T-helper 2 cell treated with Interferon-gamma antibody and Interleukin-4, amounts not matched to agents 5 μg/mL and 100 μg/mL, for 36 hours (primary cell): ENCODE measurements at regions not wholly inside any gene's neighbourhood (a gene's known extent, or its start where the extent isn't known, plus 50 kb on each side); places are given as distances from the start of the nearest gene placed in this dataset.
"Not testable (repeated sequence)": the region's sequence is repeated elsewhere in the genome, so short reads cannot be mapped to it uniquely, and the experiment has no call there.

ENCODE experiments used
- DNase-seq: peaks from one replicate; pipeline ENCODE4 v3.0.0; 2021; ENCODE audit warnings: low spot score
- H3K27ac Mint-ChIP-seq: one replicate; pipeline ENCODE4 v1.8.0; 2021; ENCODE audit warnings: mild to moderate bottlenecking, mixed read lengths
- H3K27me3 Mint-ChIP-seq: one replicate; pipeline ENCODE4 v1.8.0; 2021; ENCODE audit warnings: low read depth, mixed read lengths
- H3K36me3 Mint-ChIP-seq: one replicate; pipeline ENCODE4 v1.8.0; 2021; ENCODE audit warnings: low read depth, mixed read lengths
- H3K4me1 Mint-ChIP-seq: one replicate; pipeline ENCODE4 v1.8.0; 2021; ENCODE audit warnings: low read depth, mixed read lengths
- H3K4me3 Mint-ChIP-seq: one replicate; pipeline ENCODE4 v1.8.0; 2022; ENCODE audit warnings: mild to moderate bottlenecking, moderate library complexity, mixed read lengths
- H3K9me3 Mint-ChIP-seq: one replicate; pipeline ENCODE4 v1.8.0; 2021; ENCODE audit warnings: mixed read lengths

DNA sequence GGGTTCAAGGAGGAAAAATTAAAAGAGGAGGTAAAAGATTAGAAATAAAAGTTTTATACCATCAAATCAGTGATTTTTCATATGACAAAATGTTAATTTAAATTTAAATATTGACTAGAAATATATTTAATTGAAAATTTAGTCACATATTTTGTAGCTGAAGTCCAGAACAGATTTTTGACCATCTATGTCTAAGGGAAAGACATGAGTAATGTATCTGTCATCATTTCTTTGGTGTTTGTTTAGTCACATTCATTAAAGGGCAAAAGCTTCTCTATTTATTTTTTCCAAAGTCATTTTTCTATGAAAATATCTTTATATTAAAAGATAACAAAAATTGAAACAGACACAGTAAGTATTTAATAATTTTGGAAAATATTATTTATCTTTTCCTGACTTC lies 252.0 kb upstream of the ISL1 start:
- no peak overlapping the region for H3K27ac Mint-ChIP-seq

DNA sequence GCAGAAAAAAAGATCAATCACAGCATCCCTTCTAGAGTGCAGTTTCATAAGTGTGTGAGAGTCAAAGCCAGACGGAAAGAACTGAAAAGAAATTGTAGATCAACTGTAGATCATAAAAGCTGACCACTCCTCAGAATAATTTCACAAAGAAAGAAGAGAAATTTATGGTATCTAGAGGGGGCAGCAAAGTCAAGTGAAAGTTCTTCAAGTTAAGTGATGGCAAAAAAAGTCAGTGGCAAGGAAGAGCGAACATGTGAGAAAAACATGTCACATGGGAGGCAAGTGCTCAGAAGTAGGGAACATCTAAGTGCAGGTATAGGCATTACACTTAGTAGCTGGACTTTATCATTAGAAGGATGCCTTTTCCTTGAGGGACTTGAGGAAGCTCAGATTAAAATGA lies 245.1 kb upstream of the ISL1 start:
- Mint-ChIP-seq H3K4me3 (no peak overlapping the region), H3K27ac (no peak overlapping the region), H3K4me1 (no peaks in the 10 kb centered on the region), H3K9me3 (peaks cover 8% of the 10 kb centered on the region), H3K27me3 (no peaks in the 10 kb centered on the region), H3K36me3 (no peaks in the 10 kb centered on the region)
- no peak for DNase-seq

More for the DNA sequence above, 252.0 kb upstream of the ISL1 start:
- DNase-seq: no peak
- Mint-ChIP-seq H3K9me3 (peaks cover 18% of the 10 kb centered on the region), H3K27me3 (no peaks in the 10 kb centered on the region), H3K36me3 (no peaks in the 10 kb centered on the region), H3K4me1 (no peaks in the 10 kb centered on the region), H3K4me3 (no peak overlapping the region)

DNA sequence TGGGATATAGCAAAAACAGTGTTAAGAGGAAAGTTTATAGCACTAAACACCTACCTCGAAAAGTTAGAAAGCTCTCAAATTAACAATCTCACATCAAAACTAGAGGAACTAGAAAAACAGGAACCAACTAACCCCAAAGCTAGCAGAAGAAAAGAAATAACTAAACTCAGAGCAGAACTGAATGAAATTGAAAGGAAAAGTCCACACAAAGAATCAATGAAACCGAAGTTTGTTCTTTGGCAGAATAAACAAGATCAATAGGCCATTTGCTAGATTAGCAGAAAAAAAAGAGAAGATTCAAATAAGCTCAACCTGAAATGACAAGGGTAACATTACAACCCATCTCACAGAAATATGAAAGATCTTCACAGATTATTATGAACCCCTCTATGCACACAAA lies 234.8 kb upstream of the ISL1 start:
- Mint-ChIP-seq H3K27me3 (no peaks in the 10 kb centered on the region), H3K9me3 (peaks cover 45% of the 10 kb centered on the region), H3K36me3 (no peaks in the 10 kb centered on the region), H3K4me1 (no peaks in the 10 kb centered on the region), H3K27ac (no peak overlapping the region), H3K4me3 (no peak overlapping the region)
- no peak for DNase-seq

DNA sequence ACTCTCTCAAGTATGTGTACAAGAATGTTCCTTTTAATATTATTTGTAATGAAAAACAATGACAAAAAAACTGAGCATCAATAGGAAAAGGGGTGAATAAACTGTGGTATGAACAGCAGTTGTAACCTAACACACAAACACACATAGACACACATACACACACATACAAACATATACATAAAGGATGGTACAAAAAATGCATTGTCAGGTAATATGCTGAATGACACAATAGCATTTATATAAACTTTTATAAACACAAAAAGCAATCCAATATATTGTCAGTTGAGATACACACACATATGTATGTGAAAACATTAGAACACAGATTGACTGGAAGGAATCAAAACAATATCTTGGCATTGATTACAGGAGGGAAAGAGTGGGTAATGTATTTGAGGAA lies 227.0 kb upstream of the ISL1 start:
- H3K4me1 Mint-ChIP-seq: no peaks in the 10 kb centered on the region
- H3K27ac Mint-ChIP-seq: no peak overlapping the region
- H3K9me3 Mint-ChIP-seq: peaks cover 21% of the 10 kb centered on the region
- no peaks in the 10 kb centered on the region for H3K36me3 Mint-ChIP-seq
- no peak for DNase-seq
- no peaks in the 10 kb centered on the region for H3K27me3 Mint-ChIP-seq
- H3K4me3 Mint-ChIP-seq: no peak overlapping the region

DNA sequence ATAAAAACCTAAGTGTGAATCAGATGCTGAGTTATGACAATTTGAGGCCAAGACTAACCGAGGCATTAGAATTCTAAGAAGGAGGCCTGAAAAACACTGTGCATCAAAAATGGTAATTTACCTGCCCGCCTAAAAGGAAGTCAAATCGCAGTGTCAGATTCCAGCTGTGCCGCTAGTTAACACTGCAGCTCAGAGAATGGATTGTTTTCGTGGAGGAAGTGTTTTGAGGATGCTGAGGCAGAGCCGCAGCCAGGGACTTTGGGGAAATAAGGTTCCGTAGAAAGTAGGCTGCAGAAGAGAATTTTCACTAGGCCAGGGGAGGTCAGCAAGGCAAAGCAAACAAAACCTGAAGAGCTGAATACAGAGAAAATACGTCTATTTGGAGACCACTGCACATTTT lies 226.4 kb upstream of the ISL1 start:
- no peak for DNase-seq
- no peak overlapping the region for H3K27ac Mint-ChIP-seq
- no peak overlapping the region for H3K4me3 Mint-ChIP-seq
- H3K36me3 Mint-ChIP-seq: no peaks in the 10 kb centered on the region
- H3K4me1 Mint-ChIP-seq: no peaks in the 10 kb centered on the region
- no peaks in the 10 kb centered on the region for H3K27me3 Mint-ChIP-seq
- peaks cover 22% of the 10 kb centered on the region for H3K9me3 Mint-ChIP-seq

DNA sequence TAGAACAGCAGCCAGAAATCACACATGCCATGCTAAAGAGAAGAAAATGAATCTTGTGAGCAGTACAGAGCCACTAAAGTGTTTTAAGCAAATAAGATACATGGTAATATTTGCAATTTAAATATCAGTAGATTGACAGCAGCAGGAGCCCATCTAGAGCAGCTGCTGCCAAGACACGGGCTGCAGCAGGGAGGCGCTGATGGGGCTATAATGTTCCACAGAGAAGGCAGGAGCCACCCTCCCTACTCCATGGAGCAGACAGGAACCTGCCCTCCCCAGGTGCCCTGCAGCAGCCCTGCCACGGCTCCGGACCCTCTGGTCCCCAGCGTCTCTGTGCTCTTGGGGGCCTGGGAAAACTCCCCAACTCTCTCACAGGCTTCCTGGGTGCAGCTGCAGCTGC lies 224.1 kb upstream of the ISL1 start:
- DNase-seq: no peak
- no peaks in the 10 kb centered on the region for H3K4me1 Mint-ChIP-seq
- no peaks in the 10 kb centered on the region for H3K27me3 Mint-ChIP-seq
- no peak overlapping the region for H3K4me3 Mint-ChIP-seq
- H3K27ac Mint-ChIP-seq: no peak overlapping the region
- no peaks in the 10 kb centered on the region for H3K36me3 Mint-ChIP-seq
- peaks cover 33% of the 10 kb centered on the region for H3K9me3 Mint-ChIP-seq

DNA sequence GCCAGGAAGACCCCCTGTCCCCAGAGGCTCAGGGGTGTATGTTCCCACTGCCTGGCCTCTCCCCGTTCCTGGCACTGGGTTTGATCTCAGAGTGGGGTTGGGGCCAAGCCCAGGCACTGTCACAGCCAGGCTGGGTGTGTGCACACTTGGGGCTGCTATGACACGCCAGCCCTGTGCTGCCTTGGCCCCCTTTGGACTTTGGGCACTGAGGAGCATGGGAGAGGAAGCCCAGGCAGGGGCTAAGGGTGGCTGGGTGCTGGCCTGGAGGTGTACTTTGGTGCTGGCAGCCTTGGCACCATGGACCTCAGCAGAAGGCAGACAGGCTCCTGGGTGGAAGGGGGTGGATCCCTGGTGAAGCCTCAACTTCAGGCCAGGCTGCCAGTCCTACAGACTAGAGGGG lies 223.6 kb upstream of the ISL1 start:
- H3K27me3 Mint-ChIP-seq: no peaks in the 10 kb centered on the region

DNA sequence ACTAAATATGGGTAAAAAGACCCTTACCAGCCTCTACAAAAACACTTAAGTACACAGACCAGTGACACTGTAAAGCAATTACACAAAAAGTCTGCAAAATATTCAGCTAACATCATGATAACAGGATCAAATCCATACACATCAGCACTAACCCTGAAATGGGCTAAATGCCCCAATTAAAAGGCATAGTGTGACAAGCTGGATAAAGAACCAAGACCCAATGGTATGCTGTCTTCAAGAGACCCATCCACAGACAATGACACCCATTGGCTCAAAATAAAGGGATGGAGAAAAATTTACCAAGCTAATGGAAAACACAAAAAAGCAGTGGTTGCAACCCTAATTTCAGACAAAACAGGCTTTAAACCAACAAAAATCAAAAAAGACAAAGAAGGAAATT lies 221.0 kb upstream of the ISL1 start:
- DNase-seq: no peak
- no peaks in the 10 kb centered on the region for H3K36me3 Mint-ChIP-seq
- H3K4me3 Mint-ChIP-seq: no peak overlapping the region
- H3K27me3 Mint-ChIP-seq: no peaks in the 10 kb centered on the region
- H3K9me3 Mint-ChIP-seq: peaks cover 43% of the 10 kb centered on the region
- H3K4me1 Mint-ChIP-seq: no peaks in the 10 kb centered on the region
- H3K27ac Mint-ChIP-seq: no peak overlapping the region

More for the DNA sequence above, 223.6 kb upstream of the ISL1 start:
- no peak for DNase-seq
- no peaks in the 10 kb centered on the region for H3K4me1 Mint-ChIP-seq
- no peak overlapping the region for H3K27ac Mint-ChIP-seq
- no peak overlapping the region for H3K4me3 Mint-ChIP-seq
- H3K36me3 Mint-ChIP-seq: no peaks in the 10 kb centered on the region
- H3K9me3 Mint-ChIP-seq: peaks cover 33% of the 10 kb centered on the region

DNA sequence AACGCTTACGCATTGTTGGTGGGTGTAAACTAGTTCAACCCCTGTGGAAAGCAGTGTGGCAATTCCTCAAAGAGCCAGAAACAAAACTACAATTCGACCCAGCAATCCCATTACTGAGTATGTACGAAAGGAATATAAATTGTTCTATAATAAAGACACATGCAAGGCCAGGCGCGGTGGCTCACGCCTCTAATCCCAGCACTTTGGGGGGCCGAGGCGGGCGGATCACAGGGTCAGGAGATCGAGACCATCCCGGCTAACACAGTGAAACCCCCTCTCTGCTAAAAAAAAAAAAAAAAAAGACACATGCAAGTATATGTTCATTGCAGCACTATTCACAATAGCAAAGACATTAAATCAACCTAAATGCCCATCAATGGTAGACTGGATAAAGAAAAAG lies 217.6 kb upstream of the ISL1 start:
- not testable (repeated sequence) for H3K4me3 Mint-ChIP-seq, H3K4me1 Mint-ChIP-seq, H3K27ac Mint-ChIP-seq, H3K36me3 Mint-ChIP-seq, DNase-seq, H3K27me3 Mint-ChIP-seq
- peaks cover 43% of the 10 kb centered on the region for H3K9me3 Mint-ChIP-seq

DNA sequence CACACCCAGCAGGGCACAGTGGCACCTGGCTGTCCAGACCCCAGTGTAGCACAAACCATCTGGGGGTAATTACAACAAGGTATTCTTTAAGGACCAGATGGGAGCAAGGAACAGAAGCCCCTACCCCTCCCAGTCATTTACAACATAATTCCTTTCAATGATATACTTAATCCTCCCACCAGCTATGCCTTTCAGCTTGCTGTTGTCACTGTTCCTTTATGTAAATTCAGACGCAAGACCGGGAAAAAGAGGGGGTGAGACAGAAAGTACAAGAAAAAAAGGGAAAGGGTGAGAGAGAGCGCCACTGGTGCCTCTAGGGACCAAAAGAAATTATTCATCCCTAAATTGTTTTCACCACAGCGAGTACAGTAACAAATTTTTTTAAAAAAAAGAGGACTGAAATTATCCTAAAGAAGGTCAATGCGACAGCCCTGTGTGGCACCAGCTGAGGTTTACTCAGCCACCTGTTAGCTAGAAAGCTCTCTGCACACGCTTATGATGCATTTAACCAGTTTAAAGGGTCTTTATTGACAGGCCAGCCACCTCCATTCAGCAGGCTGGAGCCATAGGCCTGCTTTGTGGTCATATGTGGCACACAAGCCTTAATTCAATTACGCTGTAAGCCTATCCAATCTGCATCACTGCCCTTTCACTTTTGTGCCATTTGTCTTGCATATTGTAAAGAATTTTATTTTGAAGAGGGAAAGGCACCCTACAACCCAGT lies 210.2 kb upstream of the ISL1 start:
- DNase-seq: no peak
- Mint-ChIP-seq H3K27me3 (no peaks in the 10 kb centered on the region), H3K27ac (no peak overlapping the region), H3K36me3 (no peaks in the 10 kb centered on the region), H3K4me1 (no peaks in the 10 kb centered on the region), H3K9me3 (no peaks in the 10 kb centered on the region), H3K4me3 (no peak overlapping the region)

DNA sequence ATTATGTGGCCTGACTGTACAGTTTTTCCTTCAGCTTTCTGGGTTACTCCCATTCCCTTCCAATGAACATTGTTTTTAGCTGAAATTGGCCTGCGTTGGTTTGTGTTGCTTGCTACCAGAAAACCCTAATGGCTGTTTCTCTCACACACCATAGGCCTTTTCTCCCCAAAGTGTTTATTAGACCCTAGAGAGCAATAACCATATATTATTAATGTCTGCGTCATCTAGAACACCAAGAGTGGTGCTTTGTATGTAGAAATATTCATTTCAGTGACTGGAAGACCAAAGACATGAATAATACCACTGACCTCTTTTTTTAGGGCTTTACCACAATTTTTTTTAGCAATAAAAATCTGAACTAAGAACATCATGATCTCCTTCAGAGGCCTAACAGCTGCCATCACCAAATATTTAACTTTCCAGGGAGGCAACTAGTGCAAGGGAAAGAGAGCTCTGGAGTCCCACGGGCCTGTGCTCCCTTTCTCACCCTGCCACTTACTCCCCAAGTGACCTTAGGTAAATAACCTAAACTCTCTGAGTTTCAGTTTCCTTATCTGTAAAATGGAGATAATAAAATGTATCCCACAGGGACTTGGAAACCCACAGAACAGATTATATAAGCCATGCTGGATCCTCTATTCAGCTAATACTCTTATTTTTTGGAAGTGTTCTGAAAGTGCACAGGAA lies 201.9 kb upstream of the ISL1 start:
- Mint-ChIP-seq H3K27me3 (no peaks in the 10 kb centered on the region), H3K4me1 (no peaks in the 10 kb centered on the region), H3K9me3 (peaks cover 4% of the 10 kb centered on the region), H3K27ac (no peak overlapping the region), H3K4me3 (no peak overlapping the region), H3K36me3 (no peaks in the 10 kb centered on the region)
- DNase-seq: no peak

DNA sequence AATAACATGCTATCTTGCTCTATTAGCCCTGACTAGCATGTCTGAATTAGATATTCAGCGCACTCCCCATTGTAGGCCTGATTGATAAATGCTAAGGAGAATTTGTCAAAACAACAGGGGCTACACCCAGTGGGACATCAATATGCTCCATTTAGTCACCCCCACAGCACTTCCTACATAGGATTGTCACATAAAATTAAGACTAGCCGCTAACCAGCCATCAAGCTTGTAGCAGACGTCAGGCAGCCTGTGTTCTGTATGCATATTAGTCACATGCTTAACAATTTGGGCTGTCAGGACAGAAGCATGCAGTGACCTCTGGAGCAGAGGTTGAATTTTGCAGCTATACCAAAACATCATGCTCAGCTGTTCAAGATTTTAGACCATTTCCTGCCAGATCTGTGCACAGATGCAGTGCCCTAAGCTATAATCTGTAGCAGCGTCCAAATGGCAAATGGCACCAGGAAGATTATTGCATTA lies 197.4 kb upstream of the ISL1 start:
- H3K27me3 Mint-ChIP-seq: no peaks in the 10 kb centered on the region
- no peaks in the 10 kb centered on the region for H3K4me1 Mint-ChIP-seq
- no peak overlapping the region for H3K4me3 Mint-ChIP-seq
- peaks cover 4% of the 10 kb centered on the region for H3K9me3 Mint-ChIP-seq
- DNase-seq: no peak
- H3K36me3 Mint-ChIP-seq: no peaks in the 10 kb centered on the region
- H3K27ac Mint-ChIP-seq: no peak overlapping the region

DNA sequence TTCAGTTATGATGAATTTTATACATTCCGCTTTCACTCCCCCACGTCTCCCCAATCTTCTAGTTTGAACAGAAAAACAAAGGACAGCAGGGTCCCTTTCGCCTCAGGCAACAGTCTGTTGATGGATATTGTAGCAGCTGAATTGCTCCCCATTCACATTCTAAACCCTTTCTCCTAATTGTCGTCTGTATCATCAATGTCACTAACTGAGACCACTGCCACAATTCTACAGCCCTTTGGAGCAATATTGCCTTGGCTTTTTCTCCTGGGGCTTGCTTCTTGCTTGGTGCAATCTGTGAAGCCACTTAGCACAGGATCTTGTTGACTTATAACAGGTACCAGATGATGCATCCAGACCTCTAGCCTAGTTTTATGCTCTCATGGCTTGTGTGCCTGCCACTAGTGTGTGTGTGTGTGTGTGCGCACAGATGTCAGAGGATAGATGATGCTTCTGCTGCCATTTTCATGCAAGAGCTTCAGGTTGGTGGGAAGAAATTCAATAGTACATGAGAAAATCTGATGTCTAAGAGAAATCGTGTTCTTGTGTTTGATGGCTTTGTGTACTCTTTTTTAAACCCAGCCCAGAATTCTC lies 195.2 kb upstream of the ISL1 start:
- peaks cover 8% of the 10 kb centered on the region for H3K9me3 Mint-ChIP-seq
- no peaks in the 10 kb centered on the region for H3K4me1 Mint-ChIP-seq
- H3K4me3 Mint-ChIP-seq: no peak overlapping the region
- no peak for DNase-seq
- no peak overlapping the region for H3K27ac Mint-ChIP-seq
- H3K36me3 Mint-ChIP-seq: no peaks in the 10 kb centered on the region
- no peaks in the 10 kb centered on the region for H3K27me3 Mint-ChIP-seq

DNA sequence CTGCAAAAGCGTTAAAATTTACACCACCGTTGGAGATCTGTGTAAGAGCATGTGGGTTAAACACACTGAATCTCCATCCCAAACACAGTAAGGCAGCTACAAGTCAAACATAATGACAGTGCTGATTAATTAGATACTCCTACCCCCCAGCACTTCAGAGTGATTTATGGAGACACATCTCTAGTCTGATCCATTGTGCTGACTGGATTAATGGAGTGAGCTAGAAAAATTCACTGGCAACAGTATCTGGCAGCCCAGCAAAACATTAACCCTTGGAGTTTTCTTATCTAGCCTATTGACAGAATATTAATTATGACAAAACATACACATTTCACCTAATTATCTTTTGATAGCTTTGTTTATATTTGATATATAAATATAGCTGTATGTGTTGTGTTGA lies 188.6 kb upstream of the ISL1 start:
- H3K36me3 Mint-ChIP-seq: no peaks in the 10 kb centered on the region
- H3K9me3 Mint-ChIP-seq: peaks cover 4% of the 10 kb centered on the region
- H3K4me3 Mint-ChIP-seq: no peak overlapping the region
- no peak for DNase-seq
- H3K27me3 Mint-ChIP-seq: no peaks in the 10 kb centered on the region
- no peak overlapping the region for H3K27ac Mint-ChIP-seq
- H3K4me1 Mint-ChIP-seq: no peaks in the 10 kb centered on the region
